CD4-positive, alpha-beta T cell treated with Interferon alpha-2 for 1 hour (primary cell): ENCODE measurements at regions not wholly inside any gene's neighbourhood (a gene's known extent, or its start where the extent isn't known, plus 50 kb on each side); places are given as distances from the start of the nearest gene placed in this dataset.

Experiments
- DNase-seq, 2 donors: peaks; one replicate each; pipeline ENCODE4 v3.0.0-alpha.2; 2020 to 2022

GRCh38 chr19:30173593-30174356, 198.4 kb upstream of the ZNF536 start:
- no peak for DNase-seq

DNA sequence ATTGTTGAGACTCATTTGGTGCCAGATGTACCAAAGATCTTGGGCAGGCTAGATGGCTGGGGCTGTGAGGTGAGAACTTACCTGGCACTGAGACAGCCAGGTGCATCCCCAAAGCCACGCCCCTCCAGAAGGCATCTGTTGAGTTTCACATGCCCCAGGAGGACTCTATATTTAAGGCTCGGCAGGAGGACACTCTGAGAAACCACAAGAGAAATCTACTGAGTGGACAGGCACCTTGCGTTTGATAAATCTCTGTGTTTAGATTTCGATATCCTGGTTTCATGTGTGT, 197.9 kb upstream of the ZNF536 start:
- no peak for DNase-seq

- no peak for DNase-seq
Measured at GRCh38 chr19:30174791-30175190, 197.4 kb upstream of the ZNF536 start.

DNA sequence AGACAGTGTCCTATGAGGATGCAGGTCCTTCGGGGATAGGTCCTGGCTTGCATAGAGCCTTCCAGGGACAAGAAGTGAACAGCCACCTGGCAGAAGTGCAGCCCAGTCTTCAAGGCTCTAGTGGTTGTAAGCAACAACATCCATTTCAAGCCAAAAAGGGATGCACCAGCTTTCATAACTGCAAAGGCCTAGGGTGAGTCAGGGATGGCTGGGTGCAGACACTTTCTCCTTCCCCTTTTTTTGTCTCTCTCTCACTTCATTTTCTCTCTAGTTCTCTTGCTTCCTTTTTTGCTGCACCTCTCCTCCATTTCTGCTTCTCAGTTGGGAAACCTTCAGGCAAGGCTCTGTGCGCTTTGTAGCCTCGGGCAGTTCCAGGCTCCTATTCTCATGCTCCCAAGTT, 196.2 kb upstream of the ZNF536 start:
- DNase-seq, result no peak

- DNase-seq, result no peak
Measured at GRCh38 chr19:30178721-30179402, 193.3 kb upstream of the ZNF536 start.

- no peak for DNase-seq
Measured at GRCh38 chr19:30180691-30181090, 191.5 kb upstream of the ZNF536 start.

- no peak for DNase-seq
Measured at GRCh38 chr19:30183807-30184490, 188.2 kb upstream of the ZNF536 start.

- DNase-seq, result no peak
Measured at GRCh38 chr19:30202060-30202600, 170.1 kb upstream of the ZNF536 start.

DNA sequence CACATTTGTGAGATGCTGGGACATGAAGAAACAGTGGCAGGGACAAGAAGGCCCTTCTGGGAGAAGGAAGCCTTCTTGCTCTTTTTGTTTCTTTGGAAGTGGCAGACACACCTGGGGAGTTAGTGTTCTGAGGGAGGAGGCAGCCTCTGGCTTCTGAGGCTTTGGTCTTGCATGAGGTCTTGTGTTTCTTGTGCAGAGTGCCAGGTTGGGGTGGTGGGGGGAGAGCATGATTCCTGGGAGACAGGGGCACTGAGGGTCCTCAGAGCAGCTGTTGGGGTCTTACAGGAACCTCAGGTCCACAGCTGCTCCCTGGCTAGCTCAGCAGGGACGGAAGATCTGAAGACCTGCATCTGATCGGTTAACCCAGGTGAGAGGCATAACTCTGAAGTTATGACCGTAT, 167.5 kb upstream of the ZNF536 start:
- no peak for DNase-seq

DNA sequence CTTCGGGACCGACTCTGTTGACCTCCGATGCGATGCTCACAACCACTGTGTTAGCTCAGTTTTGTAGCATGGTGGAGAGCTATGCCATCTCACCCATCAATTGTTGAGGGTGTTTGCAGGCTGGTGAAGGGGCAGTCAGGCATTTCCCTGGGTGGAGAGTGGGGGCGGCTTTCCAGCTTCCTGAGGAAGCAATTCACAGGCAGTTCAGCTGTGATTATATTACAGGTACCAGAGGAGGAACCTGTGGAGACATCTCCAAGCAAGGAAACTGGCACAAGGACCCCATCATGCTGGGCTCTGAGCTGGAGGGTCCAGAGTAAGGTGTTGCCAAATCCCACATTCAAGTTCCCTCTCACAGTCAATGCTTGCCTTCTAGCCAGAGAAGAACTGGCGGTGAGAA, 166.0 kb upstream of the ZNF536 start:
- no peak for DNase-seq

DNA sequence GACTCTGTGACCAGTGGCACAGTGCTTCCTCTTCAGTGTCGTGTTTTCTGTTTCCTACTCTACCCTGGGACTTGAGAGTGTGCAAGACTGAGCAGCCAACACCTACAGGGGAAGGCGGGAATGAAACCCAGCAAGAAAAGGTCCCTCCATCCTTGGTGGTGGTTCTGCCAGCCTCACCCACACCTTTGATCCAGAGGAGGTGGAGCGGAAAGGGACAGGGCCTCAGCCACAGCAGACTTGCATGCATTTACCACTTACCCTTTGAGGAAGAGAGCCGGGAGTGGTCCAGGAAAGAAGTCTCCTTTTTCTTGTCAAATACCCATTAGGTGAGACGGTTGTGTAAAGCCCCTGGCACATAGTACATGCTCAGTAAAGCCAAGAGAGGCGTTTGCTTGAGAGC, 164.8 kb upstream of the ZNF536 start:
- DNase-seq, result no peak

GRCh38 chr19:30208436-30209060, 163.6 kb upstream of the ZNF536 start:
- no peak for DNase-seq

GRCh38 chr19:30209617-30210600, 162.3 kb upstream of the ZNF536 start:
- no peak for DNase-seq

DNA sequence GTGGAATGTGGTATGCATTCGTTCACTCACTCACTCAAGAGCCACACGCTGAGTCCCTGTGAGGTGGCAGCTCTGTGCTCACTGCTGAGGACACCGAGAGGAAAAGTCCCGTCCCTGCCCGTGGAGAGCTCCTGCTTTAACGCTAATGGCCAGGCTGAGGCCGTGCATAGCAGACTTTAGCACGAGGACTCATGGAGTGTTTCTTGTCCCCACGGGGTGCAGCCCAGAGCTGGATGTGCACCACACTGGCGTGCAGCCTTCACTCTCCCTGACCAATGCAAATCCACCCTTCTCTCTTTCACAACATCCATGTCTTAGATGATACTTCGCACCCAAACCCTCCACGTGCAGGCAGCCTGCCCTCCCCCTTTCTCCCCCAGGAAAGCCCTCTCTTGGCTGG, 159.6 kb upstream of the ZNF536 start:
- no peak for DNase-seq

DNA sequence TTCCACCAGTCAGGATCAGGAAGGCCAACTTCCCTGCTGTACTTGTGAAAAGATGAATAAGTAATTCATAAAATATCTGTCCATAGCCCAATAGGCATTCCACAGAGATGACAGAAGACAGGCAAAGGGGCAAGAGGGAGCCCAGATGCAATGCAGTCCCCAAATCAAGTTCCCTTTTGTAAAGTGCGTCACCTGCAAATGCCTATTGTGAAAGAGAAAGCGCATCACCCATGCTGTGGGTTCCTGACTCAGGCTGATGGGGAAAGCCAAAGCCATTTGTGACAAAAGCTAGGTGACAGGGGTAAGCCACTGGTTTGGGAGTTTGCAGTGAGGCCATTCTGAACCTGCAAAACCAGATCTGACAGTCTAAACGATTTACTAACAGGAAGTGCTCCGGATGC, 157.5 kb upstream of the ZNF536 start:
- DNase-seq, result no peak

DNA sequence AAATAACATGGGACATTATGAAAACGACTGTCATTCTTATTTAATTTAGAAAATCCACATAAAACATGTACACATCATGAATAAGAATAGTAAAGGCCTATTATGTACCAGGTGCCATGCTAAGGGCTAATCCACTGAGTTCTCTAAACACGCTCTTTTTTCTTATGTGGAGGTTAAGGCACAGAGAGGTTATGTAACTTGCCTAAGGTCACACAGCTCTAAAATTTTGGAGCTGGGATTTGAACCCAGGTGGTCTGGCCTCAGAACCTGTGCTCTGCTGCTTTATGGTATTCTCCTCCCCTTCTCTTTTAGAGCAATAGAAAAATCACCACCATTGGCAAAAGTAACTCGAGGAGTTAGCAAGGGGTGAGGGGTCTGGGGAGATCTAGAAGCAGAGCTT, 156.9 kb upstream of the ZNF536 start:
- DNase-seq, result no peak

DNA sequence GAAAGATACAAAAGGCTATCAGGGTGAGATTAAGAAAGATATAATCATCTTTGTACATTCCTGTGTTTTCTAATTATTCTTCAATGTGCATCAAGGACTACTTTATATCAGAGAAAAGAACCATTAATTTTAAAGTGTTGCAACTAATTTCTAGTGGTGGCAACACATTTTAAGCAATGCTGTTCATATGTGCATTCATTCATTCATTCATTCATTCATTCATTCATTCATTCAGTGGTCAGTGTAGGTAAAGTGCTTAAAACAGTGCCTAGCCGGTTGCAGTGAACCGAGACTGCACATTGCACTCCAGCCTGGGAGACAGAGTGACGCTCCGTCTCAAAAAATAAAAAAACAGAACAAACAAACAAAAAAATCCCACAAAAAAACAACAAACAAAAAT, 155.7 kb upstream of the ZNF536 start:
- DNase-seq, result no peak

DNA sequence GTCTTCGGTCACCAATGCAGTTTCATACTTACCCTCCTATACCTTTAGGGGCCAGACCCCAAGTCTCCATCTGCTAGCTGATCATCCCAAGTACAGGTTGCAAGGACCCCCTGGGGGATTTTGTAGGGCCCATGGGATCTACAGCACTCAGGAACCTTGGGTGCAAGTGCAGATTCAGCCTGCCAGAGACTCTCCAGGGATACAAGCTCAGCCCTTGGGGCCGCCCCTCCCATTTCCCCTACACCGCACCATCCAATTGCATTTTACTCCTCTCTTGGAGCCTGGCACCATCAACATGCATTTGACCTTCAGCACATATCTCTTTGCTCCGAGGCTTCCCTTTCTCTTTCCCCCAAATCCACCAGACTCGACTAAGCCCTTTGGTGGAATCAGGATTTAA, 154.7 kb upstream of the ZNF536 start:
- no peak for DNase-seq

GRCh38 chr19:30219702-30220101, 152.5 kb upstream of the ZNF536 start:
- no peak for DNase-seq

DNA sequence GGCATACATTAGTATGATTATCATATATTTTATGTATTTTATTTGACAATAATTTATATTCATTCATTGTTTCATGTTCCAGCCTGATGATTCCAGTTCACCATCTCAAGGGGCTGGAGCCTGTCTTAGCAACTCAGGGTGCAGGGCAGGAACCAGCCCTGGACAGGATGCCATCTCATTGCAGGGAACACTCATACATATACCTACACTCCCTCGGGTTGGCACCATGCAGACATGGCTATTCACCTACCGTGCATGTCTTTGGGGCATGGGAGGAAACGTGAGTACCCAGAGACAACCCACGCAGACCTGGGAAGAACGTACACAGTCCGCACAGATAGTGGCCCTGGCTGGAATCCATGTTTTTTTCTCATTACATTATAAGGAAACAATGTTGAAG, 151.0 kb upstream of the ZNF536 start:
- no peak for DNase-seq

DNA sequence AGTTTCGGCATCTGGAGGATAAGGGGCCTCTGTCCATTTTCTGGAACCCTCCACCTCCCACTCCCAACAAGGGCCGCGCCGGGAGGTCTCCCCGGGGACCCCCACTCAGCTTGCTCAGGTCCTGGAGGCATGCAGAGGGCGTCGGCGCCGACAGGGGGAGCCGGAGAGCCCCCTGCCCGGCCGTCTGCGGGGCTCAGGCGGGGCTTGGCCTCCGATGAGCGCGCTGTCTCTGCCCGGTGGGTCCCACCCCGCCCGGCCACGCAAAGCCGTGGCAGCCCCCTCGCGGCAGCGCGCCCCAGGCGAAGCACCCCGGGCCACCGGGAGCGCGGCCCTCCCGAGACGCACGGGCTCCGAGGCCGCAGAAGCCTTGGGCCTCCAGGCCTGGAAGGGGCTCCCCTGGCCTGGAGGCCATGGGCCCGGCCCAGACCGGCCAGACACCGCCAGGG, 149.7 kb upstream of the ZNF536 start:
- no peak for DNase-seq
